ENCODE measurements at regions not wholly inside any gene's neighbourhood (a gene's known extent, or its start where the extent isn't known, plus 50 kb on each side); places are given as distances from the start of the nearest gene placed in this dataset.

DNA sequence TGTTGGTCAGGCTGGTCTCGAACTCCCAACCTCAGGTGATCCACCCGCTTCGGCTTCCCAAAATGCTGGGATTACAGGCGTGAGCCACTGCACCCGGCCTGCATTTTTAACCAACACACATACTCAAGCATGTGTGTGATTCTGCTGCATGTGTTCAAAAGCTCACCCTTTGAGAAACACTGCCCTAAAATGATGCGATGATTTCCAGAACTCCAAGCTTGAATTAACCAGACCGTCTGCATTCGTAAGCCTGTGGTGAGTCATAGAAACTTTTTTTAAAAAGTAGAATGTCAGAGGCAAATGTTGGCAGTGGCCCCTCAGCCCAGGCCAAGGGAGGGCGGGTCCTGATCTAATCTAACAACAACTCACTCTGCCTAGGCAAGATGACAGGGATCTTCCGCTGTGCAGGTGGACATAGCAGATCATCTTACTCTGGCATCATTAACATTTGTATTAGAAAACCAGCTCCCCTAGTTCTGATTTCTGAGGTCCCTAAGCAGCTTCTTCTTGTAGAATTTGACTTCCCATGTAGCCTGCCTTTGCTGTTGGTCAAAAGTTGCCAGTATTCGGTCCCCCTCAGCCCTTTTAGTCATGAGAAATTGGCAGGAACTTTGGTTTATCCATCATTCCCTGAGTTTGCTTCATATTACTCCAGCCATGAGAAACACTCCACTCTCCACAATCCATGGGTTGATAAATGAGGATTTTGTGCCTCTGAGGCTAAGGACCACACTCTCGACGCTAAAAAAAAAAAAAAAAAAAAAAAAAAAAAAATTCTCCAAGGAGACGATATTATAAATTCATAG lies 190.4 kb downstream of the SKIDA1 start:
- POLR2A ChIA-PET, result no interaction called here
- CTCF ChIA-PET, result interaction anchor here (0.7 kb wide), 1 partner anchor 36 kb away, joined by 3 read pairs; no protein-coding TSS in a partner anchor

DNA sequence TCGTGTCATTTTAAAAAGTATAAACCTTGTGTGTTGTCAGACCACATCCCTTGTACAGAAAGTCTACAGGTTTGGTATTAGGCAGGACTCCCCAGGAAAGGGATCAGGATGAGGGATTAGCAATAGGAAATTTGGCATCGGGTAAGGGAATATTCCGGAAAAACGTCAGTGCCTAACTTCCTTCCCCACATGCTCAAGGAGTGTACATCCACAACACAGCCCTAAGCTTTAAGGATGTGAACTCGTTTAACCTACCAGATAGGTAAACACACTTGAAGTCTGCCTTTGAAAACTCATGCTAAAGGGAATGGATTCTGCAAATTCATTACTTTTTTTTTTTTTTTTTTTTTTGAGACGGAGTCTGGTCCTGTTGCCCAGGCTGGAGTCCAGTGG lies 194.9 kb downstream of the SKIDA1 start:
- CTCF ChIA-PET, result interaction anchor here (0.6 kb wide), 1 partner anchor 483 kb away, joined by 3 read pairs; no protein-coding TSS in a partner anchor
- POLR2A ChIA-PET, result no interaction called here

DNA sequence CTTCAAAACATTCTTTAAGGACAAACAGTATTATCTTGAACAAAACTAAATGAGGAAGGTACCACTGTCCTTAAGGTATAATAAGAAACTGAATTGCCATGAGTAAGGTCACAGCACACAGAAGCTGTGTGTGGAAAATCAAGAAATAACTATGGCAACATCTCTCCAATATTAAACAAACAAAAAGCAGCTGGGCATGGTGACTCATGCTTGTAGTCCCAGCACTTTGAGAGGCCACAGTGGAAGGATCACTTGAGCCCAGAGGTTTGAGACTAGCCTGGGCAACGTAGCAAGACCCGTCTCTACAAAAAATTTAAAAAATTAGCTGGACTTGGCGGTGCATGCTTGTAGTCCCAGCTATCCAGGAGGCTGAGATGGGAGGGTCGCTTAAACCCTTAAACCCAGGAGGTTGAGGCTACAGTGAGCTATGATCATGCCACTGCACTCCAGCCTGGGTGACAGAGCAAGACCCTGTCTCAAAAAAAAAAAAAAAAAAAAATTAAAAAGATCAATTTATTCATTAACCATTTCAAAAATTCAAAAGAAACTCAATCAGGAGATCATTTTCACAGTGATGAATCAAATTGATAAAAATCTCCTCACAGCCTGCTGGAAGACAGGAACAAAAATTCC lies 195.4 kb downstream of the SKIDA1 start:
- CTCF ChIA-PET, result interaction anchor here (0.6 kb wide), 2 partner anchors 483 to 1978 kb away, joined by 3 read pairs; no protein-coding TSS in a partner anchor
- POLR2A ChIA-PET, result no interaction called here

DNA sequence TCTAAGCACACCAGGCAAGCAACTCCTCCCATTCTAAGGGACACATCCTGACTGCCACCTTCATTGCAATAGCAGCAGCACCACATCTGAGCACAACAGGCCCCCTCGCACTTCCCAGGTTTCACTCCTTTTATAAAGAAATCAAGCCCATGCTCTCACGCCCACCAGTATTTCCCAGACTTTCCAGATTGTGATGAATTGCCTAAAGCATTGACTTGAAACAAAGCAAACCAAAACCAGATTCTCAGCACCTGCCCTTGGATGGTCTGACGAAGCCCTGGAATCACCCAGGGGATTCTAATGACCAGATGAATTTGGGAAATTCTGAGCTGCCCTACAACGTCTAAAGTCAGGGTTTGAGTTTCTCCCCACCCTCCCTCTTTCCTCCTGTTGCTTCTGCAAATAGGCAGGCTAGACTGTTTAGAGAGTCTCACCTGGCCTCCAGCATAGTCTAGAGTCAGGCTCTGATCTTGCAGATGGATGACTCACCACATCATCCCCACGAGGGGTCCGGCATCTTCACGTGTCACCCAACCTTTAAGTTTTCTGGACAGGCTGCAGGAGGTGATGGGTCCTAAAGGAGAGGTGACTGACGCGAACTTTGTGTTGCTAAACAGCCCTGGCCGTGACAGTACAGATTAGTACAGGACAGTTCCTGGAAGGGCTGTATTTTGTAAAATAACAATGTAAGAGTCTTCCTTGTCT lies 198.0 kb downstream of the SKIDA1 start:
- POLR2A ChIA-PET, result no interaction called here
- CTCF ChIA-PET, result no interaction called here

DNA sequence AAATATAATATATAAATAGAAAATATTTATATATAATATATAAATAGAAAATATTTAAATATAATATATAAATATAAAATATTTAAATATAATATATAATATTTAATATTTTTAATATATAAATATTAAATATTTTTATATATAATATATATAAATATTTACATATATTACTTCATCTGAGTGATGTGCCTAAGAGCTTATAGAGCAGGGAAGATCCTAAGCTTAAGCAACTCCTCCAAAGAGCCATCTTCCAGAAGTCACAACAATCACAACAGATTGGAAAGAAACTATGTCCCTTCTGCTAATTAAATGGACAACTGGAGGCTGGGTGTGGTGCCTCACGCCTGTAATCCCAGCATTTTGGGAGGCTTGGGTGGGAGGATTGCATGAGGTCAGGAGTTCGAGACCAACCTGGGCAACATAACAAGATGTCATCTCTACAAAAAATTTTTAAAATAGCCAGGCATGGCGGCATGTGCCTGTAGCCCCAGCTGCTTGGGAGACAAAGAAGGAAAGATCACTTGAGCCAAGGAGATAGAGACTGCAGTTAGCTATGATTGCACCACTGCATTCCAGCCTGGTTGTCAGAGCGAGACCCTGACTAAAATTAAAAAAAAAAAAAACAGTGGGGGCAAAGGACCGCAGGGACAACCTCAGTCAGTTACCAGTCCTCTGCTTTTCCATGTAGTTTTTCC lies 198.7 kb downstream of the SKIDA1 start:
- CTCF ChIA-PET, result no interaction called here

DNA sequence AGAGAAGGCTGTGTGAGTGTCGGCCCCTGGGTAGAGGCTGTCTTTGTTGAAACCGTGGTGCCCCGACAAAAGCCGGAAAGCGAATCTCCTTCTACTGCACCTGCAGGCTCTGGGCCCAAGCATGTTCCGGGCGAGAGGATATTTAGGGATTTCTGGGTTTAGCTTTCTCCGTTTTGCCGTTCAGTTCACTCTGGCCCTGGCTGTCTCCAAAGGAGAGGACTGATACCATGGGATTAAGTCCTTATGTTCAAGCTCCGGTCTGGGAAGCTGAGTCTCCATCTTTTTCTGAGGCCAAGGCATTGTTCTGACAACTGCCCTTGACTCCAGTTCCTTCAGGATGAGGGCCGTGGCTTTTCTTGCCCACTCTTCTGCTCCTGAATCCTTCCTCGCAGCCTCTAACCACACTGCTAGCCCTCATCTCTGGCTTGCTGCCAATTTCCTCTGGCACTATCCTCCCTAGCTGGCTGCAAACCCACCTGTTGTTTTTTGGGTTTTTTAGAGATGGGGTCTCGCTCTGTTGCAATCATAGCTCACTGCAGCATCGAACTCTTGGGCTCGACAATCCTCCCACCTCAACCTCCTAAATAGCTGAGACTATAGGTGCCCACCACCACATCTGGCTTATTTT lies 206.8 kb downstream of the SKIDA1 start:
- POLR2A ChIA-PET, result no interaction called here
- CTCF ChIA-PET, result no interaction called here

More for the DNA sequence above, 198.7 kb downstream of the SKIDA1 start:
- POLR2A ChIA-PET, result no interaction called here

DNA sequence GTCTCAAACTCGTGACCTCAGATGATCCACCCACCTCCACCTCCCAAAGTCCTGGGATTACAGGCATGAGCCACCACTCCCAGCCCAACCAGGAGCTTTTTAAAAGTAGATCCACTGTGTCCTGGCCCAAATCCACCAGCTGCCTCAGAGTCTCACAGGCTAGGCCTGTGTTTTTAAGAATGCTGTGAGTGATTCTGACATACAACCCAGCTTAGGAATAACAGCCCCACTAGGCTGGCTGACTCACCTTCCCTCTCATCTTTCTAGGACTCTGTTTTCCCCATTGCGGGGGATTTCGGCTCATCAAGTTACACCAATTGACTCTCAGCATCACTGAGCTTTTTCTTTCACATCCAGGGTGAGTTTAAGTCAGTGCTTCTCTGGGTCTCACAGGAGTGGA lies 207.6 kb downstream of the SKIDA1 start:
- POLR2A ChIA-PET, result no interaction called here
- CTCF ChIA-PET, result no interaction called here

DNA sequence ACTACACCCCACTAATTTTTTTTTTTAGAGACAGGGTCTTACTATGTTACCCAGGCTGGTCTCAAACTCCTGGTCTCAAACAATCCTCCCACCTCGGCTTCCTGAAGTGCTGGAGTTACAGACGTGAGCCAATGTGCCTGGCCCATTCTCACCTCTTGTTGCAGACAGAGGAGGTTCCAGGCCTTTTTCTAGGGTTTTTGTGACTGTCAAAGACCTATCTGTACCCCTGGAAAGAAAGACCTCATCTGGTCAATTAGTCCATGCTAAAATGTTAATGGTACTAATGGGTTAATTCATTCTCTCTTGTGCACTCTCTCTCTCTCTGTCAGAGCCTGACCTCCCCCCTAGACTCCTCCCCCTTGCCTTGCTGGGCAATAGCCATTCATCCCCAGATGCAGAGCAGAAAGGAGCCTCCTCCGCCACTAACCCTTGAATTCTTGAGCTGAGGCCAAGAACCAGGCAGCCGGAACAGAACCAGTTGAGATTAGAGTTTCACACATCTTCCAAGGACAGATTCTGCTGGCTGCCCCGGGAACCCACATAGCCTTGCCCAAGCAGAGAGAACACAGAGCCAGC lies 209.7 kb downstream of the SKIDA1 start:
- POLR2A ChIA-PET, result no interaction called here
- CTCF ChIA-PET, result no interaction called here

DNA sequence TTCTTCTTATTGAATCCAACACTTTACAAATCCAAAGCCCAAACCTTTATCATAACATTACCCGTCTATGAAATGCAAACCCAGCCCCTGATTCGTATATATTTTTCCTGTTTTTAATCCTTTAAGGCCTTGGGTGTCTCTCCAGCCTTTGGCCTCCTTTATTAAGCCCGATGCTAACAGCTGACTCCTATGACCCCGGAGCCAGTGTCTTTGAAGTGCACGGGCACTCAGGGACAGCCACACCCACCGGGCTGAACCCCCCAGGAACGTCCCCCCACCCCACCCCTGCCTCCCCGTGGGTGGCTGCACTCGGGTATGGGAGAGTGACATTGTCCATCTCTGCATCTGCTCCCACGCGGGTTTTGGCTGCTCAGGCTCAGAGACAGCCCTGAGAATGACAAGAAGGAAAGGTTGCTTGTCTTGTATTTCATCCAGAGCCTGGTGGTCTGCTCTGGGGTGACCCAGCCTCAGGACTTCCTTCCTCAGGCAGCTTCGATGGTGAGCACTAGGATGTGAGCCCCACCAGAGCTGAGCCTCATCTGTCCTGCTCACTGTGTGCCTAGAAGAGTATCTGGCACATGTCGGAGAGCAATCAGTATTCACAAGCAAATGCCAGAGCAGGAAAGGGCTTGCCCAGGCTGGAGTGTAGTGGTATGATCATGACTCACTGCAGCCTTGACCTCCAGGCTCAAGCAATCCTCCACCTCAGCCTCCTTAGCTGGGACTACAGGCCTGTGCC lies 210.4 kb downstream of the SKIDA1 start:
- POLR2A ChIA-PET, result no interaction called here
- CTCF ChIA-PET, result no interaction called here

DNA sequence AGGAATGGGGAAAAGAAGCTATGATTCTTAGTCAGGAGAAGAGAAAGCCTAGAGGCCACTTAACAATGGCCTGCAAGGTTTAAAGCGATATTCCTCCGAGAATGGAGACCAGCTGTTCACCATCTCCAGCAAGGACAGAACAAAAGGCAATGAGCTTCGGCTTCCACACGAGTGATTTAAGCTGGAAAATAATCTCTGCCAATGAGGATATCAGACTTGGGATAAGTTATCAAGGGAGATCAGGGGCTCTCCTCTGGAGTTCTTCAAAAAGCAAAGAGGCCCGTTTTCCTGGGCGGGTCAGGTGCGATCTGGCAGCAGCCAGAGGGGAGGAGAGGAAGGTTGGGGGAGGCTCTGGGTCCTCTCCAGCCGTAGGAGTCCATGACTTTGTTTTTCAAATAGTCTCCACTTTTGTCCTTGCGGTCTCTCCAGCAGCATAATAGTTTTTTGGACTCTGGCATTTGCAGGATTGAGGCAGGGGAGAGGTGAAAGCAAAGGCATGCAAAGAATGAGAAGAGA lies 211.3 kb downstream of the SKIDA1 start:
- CTCF ChIA-PET, result no interaction called here
- POLR2A ChIA-PET, result no interaction called here

DNA sequence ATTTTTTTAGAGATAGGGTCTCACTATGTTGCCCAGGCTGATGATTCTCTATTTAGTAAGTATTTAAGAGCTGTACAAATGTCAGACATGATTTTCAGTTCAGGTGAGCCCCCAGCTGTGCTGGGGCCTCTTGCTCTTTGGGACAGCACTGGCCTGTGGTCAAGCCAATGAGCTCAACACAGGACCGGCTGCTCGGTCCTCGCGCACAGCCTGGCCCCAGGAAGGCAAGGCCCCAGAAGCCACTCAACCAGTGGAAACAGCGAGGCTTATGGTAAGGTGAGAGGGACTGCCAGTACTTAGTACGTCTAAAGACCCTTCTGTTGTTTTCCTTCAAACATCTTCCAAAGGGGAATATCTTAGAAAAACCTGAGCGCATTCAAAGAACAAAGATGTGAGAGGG lies 211.8 kb downstream of the SKIDA1 start:
- POLR2A ChIA-PET, result no interaction called here

DNA sequence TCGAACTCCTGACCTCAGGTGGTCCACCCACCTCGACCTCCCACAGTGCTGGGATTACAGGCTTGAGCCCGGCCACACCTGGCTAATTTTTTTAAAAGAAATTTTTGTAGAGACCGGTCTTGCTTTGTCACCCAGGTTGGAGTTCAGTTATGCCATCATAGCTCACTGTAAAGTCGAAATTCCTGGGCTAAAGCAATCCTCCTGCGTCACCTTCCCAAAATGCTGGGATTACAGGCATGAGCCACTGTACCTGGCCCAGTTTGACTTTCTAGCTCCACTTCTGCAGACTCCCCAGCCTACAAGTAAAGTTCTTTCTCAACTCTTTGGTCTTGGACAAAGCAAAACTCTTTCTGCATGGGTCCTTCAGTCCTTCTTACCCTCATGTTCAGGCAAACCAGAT lies 214.1 kb downstream of the SKIDA1 start:
- ChIA-PET CTCF (no interaction called here), POLR2A (no interaction called here)

More for the DNA sequence above, 211.8 kb downstream of the SKIDA1 start:
- CTCF ChIA-PET, result no interaction called here

DNA sequence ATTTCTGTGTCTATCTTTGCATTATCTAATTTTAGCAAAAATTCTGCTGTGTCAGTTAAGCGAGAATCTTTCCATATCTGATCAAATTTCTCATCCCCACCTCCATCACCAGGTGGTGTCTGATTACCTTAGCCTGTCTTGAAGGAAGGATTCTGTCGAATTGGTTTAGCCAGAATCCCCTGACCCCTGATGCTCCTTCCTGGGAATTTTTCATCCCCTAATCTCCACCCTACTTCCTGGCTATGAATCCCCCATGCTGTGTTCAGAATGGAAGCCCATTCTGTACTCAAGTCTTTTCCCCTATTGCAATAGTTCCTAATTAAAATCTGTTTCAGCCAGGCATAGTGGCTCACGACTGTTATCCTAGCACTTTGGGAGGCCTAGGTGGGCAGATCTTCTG lies 216.1 kb downstream of the SKIDA1 start:
- ChIA-PET POLR2A (no interaction called here), CTCF (interaction anchor here (0.7 kb wide), 1 partner anchor 987 kb away, joined by 3 read pairs; no protein-coding TSS in a partner anchor)

DNA sequence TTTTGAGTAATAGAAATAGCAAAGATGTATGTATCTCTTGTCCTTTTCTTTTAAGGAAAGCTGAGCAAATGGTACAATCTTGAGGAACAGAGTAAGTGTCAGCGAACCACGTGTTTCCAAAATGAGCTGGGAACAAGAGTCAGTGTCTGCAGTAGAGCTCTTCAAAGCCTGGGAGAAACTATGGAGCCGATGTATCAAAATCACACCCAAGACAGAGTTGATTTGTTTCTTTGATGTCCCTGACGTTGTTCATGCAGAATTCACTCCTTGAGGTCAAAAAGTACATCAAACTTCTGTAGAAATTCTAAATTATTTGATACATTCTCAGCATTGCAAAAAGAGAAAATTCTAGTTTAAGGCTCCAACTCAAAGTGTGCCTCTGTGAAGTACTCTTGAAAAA lies 216.5 kb downstream of the SKIDA1 start:
- CTCF ChIA-PET, result interaction anchor here (0.7 kb wide), 1 partner anchor 987 kb away, joined by 3 read pairs; no protein-coding TSS in a partner anchor
- POLR2A ChIA-PET, result no interaction called here

DNA sequence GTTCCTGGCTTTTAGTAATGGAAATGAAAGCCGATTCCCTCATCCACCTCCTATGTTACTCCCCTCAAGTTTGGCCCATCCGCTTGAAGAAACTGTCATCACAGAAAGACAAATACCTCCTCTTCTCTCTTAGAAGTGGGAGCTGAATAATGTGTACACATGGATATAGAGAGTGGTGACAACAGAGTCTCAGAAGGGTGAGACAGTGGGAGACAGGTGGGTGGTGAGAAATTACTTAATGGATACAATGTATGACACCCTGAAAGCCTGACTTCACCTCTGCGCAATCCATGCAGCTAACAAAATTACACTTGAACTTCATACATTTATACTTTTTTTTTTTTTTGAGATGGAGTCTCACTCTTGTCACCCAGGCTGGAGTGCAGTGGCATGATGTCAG lies 217.5 kb downstream of the SKIDA1 start:
- ChIA-PET POLR2A (no interaction called here), CTCF (no interaction called here)

DNA sequence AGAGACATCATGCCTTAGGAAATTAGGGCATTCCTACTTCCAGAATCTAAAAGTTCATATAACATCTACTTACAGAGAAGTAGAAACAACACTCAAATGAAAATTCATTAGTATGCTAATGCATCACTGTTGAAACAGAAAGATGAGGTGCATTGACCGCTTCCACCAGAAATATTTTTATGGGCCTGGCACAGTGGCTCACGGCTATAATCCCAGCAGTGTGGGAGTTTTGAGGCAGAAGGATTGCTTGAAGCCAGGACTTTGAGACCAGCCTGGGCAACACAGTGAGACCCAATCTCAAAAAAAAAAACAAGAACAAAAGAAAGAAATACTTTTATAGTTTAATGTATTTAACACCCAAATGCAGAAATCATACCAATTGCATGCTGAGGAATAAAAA lies 220.9 kb downstream of the SKIDA1 start:
- ChIA-PET CTCF (no interaction called here), POLR2A (no interaction called here)

DNA sequence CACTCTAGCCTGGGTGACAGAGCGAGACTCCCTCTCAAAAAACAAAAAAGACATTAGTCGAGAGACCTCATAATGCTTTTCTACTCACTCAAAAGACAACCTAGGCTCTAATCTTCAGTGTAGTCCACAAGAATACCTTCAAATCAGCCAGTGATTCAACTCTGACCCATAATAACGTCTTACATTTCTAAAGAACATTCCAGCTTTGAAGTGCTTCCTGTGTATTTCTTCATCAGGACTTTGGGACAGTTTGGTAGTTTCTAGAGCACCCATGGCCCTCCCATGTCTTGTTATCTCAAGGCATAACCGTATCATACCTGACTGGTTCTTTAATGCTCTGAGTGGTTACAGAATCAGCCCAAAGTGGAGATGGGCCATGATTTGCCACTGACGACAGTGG lies 221.3 kb downstream of the SKIDA1 start:
- POLR2A ChIA-PET, result no interaction called here
- CTCF ChIA-PET, result no interaction called here

DNA sequence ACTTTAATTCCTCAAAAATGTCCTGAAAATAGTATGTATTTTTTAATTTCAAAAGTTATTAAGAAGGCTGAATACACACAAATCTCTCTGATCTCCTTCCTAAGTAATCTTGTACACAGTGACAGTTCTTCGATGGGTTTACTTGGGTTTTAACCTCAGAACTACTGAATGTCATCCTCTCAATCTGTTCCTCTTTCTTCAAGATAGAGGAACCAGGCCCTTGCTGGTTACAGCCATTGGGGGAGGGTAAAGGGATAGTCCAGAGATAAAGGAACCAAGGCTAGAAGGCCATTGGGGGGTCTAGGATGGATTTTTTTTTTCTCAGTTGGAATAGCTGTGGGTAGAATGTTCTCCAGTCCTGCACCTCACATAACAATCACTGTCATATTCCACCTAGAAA lies 224.9 kb downstream of the SKIDA1 start:
- ChIA-PET POLR2A (no interaction called here), CTCF (no interaction called here)

DNA sequence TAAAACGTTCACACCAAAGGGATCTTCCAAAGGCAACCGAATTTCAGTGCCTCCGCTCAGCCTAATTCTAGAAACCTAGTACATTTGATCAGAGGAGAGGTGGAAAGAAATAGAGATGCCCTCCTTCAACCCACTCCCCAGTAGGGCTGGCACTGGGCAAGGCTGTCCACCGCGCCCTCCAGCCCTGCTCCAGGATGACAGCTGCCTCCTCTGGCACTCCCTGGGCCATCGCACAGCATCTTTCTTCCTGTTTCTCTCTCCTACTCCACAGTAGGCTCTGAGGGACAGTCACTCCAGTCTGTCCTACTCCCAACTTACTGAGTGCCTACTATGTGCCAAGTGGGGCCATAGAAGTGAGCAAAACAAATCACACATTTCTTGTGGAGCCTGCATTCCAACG lies 226.2 kb downstream of the SKIDA1 start:
- CTCF ChIA-PET, result interaction anchor here (0.5 kb wide), 1 partner anchor 36 kb away, joined by 3 read pairs; no protein-coding TSS in a partner anchor

More for the DNA sequence above, 226.2 kb downstream of the SKIDA1 start:
- POLR2A ChIA-PET, result no interaction called here
